HK-2 (cell line): ENCODE measurements at regions not wholly inside any gene's neighbourhood (a gene's known extent, or its start where the extent isn't known, plus 50 kb on each side); places are given as distances from the start of the nearest gene placed in this dataset.
"Not testable (repeated sequence)": the region's sequence is repeated elsewhere in the genome, so short reads cannot be mapped to it uniquely, and the experiment has no call there.

Experiments used
- DNase-seq: peaks from one replicate; pipeline ENCODE4 v3.0.0-alpha.2; 2018; ENCODE audit not compliant: unreplicated experiment

- no peak for DNase-seq
Observed at GRCh38 chr18:10169064-10169562, 255.3 kb downstream of the VAPA start.

- DNase-seq, result no peak
Observed at GRCh38 chr18:10169814-10170213, 256.0 kb downstream of the VAPA start.

- DNase-seq, result no peak
Observed at GRCh38 chr18:10170375-10170774, 256.6 kb downstream of the VAPA start.

- DNase-seq, result not testable (repeated sequence)
Observed at GRCh38 chr18:10175333-10175732, 261.5 kb downstream of the VAPA start.

GRCh38 chr18:10179326-10179725 is 265.5 kb downstream of the VAPA start:
- DNase-seq, result not testable (repeated sequence)

GRCh38 chr18:10182009-10182624 is 268.3 kb downstream of the VAPA start:
- DNase-seq, result no peak

GRCh38 chr18:10184776-10185175 is 269.7 kb upstream of the APCDD1 start:
- DNase-seq, result no peak

- no peak for DNase-seq
Observed at GRCh38 chr18:10188971-10189810, 265.2 kb upstream of the APCDD1 start.

GRCh38 chr18:10190564-10190963 is 263.9 kb upstream of the APCDD1 start:
- DNase-seq, result no peak

- no peak for DNase-seq
Observed at GRCh38 chr18:10193444-10193843, 261.0 kb upstream of the APCDD1 start.

GRCh38 chr18:10194592-10194991 is 259.8 kb upstream of the APCDD1 start:
- no peak for DNase-seq

GRCh38 chr18:10195529-10195928 is 258.9 kb upstream of the APCDD1 start:
- DNase-seq, result no peak

- no peak for DNase-seq
Observed at GRCh38 chr18:10197097-10197496, 257.3 kb upstream of the APCDD1 start.

- no peak for DNase-seq
Observed at GRCh38 chr18:10201226-10201625, 253.2 kb upstream of the APCDD1 start.

GRCh38 chr18:10201659-10202058 is 252.8 kb upstream of the APCDD1 start:
- no peak for DNase-seq

- no peak for DNase-seq
Observed at GRCh38 chr18:10202845-10203321, 251.6 kb upstream of the APCDD1 start.

- no peak for DNase-seq
Observed at GRCh38 chr18:10205151-10205550, 249.3 kb upstream of the APCDD1 start.

- no peak for DNase-seq
Observed at GRCh38 chr18:10207682-10208345, 246.6 kb upstream of the APCDD1 start.

GRCh38 chr18:10209302-10209701 is 245.1 kb upstream of the APCDD1 start:
- no peak for DNase-seq

GRCh38 chr18:10210057-10210633 is 244.3 kb upstream of the APCDD1 start:
- DNase-seq, result no peak

GRCh38 chr18:10213526-10213925 is 240.9 kb upstream of the APCDD1 start:
- DNase-seq, result no peak

GRCh38 chr18:10215446-10215845 is 239.0 kb upstream of the APCDD1 start:
- no peak for DNase-seq
